Activated gamma-delta T cell treated with Interleukin-2 at 50 U/mL for 16 hours (primary cell): ENCODE measurements at regions not wholly inside any gene's neighbourhood (a gene's known extent, or its start where the extent isn't known, plus 50 kb on each side); places are given as distances from the start of the nearest gene placed in this dataset.
"Not testable (repeated sequence)": the region's sequence is repeated elsewhere in the genome, so short reads cannot be mapped to it uniquely, and the experiment has no call there.

Source experiments
- DNase-seq: peaks from one replicate; pipeline ENCODE4 v3.0.0-alpha.2; 2020

DNA sequence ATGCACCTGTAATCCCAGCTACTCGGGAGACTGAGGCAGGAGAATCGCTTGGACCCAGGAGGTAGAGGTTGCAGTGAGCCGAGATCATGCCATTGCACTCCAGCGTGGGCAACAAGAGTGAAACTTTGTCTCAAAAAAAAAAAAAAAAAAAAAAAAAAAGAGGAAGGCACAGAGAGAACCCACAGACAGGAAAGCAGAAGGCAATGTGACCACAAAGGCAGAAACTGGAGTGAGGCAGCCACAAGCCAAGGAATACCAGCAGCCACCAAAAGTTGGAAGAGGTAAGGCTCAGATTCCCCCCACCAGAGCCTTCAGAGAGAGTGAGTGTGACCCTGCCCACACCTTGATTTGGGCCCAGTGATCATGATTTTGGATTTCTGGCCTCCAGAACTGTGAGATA, 54.7 kb upstream of the E2F3 start:
- not testable (repeated sequence) for DNase-seq

GRCh38 chr6:20348041-20348440, 53.6 kb upstream of the E2F3 start:
- DNase-seq = no peak

DNA sequence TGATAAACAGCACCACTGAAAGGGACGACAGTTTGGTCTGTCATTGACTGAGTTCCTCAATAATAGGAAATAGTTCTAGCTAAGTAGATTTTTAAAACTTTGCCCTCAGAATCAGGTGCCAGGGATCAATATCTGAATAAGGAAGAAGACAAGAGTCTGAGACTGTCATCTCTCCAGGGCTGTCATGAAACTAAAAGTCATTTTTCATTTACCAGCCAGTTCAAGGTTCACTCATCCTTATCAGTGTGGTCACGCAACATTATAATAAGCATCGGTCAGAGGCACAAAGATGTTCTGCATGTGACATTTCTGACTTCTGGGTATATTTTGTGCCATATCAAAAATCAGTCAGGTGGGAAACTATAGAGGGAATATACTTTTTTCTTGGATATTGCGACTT, 52.5 kb upstream of the E2F3 start:
- no peak for DNase-seq

- no peak for DNase-seq
These were observed 51.5 kb upstream of the E2F3 start for GRCh38 chr6:20350215-20350614.

DNA sequence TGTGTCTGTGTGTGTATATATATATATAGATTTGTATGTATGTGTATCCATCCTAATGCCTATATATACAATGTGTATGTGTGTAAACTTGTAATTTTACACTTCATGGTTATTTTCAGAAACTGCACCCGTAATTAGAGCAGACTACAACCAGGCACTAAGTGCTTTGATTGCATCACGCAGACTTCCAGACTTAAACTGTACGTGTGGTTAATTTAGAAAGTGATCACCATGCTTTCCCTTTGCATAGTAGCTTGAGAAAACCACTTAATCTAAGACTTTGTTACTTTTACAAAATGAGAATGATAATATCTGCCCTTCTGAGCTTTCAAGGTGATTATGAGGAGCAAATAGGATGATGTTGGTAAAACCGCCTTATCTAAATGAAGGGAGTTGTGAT, 50.1 kb upstream of the E2F3 start:
- no peak for DNase-seq
